ENCODE measurements at regions not wholly inside any gene's neighbourhood (a gene's known extent, or its start where the extent isn't known, plus 50 kb on each side); places are given as distances from the start of the nearest gene placed in this dataset.

DNA sequence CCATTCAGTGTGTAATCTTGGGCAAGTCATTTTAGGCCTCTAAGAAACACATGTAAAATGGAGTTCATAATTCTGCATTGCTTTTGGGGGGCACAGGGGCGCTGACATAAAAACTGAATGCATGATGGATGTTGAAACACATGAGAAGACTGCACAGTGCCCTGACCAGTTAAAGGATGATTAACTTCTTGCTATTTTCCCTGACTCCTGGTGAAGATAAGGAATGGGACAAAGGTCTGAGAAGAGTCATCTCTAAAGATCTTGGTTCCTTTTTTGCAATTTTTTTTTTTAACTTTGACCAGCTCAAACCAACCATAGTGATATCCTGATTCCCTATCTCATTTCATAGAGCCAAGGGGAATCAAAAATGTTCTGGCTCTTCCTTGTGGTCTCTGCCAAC lies 134.9 kb upstream of the TENM4 start:
- H3K4me3 ChIP-seq (ENCODE audit: control insufficient read depth, low read depth, low read length), result no peak overlapping the region
- TF ChIP-seq, protein P1, sequence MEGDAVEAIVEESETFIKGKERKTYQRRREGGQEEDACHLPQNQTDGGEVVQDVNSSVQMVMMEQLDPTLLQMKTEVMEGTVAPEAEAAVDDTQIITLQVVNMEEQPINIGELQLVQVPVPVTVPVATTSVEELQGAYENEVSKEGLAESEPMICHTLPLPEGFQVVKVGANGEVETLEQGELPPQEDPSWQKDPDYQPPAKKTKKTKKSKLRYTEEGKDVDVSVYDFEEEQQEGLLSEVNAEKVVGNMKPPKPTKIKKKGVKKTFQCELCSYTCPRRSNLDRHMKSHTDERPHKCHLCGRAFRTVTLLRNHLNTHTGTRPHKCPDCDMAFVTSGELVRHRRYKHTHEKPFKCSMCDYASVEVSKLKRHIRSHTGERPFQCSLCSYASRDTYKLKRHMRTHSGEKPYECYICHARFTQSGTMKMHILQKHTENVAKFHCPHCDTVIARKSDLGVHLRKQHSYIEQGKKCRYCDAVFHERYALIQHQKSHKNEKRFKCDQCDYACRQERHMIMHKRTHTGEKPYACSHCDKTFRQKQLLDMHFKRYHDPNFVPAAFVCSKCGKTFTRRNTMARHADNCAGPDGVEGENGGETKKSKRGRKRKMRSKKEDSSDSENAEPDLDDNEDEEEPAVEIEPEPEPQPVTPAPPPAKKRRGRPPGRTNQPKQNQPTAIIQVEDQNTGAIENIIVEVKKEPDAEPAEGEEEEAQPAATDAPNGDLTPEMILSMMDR (conservative IDR thresholded peaks at IDR 0.05; ENCODE audit: control insufficient read depth, insufficient read depth, low read depth, low read length), result no peak
- no peak for DNase-seq (ENCODE audit: low read depth)

GRCh38 chr11:79570104-79570503 lies 129.3 kb upstream of the TENM4 start:
- TF ChIP-seq, protein P1 (conservative IDR thresholded peaks at IDR 0.05; ENCODE audit: control insufficient read depth, insufficient read depth, low read depth, low read length), result no peak
- no peak for DNase-seq (ENCODE audit: low read depth)
- no peak overlapping the region for H3K4me3 ChIP-seq (ENCODE audit: control insufficient read depth, low read depth, low read length)

DNA sequence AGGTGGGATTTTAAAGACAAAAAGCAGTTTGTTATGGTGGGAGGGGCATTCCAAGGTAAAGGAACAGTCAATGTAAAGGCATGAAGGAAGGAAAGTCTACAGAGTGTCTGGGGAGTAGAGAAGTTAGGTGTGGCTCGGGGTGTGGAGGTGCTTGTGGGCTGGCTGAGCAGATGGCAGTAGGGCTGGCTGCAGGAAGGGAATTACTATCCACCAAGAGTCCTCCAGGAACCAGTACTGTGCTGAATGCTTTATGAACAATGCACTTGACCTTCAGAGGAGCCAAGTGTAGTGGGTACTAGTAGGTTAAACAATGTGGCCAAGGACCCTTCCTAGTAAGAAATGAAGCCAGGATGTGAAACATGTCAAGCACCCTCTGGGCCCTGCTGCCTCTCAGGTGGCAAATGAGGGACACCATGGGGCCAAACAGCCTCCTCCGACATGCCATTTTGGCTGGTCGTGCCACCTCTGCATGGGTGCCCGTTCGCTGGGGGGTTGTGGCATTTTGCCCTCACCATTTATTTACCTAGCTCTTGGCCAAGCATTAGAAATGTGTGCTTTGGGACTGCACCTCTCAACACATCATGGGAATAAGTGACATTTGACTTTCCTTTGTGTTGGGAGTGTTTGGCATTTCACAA lies 123.6 kb upstream of the TENM4 start:
- DNase-seq (ENCODE audit: low read depth), result no peak
- TF ChIP-seq, protein P1 (conservative IDR thresholded peaks at IDR 0.05; ENCODE audit: control insufficient read depth, insufficient read depth, low read depth, low read length), result no peak
- H3K4me3 ChIP-seq (ENCODE audit: control insufficient read depth, low read depth, low read length), result no peak overlapping the region

DNA sequence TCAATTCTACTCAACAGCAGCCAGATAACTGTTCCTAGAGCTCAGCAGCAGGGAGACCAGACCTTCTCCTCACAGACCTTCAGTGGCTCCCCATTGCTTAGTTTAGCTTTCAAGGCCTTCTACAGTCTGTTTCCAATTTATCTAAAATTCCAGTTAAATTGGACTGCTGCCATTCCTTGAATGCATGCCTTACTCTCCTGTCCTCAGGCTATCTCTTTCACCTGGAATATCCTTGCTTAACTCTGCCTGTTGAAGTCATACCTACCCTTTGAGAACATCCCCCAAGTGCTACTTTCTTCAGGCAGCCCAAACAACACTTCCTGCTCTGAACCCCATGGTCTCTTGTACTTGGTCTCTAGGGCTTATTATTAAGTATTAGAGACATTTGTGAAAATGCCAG lies 120.7 kb upstream of the TENM4 start:
- H3K4me3 ChIP-seq (ENCODE audit: control insufficient read depth, low read depth, low read length), result no peak overlapping the region
- no peak for DNase-seq (ENCODE audit: low read depth)
- TF ChIP-seq, protein P1 (conservative IDR thresholded peaks at IDR 0.05; ENCODE audit: control insufficient read depth, insufficient read depth, low read depth, low read length), result no peak

DNA sequence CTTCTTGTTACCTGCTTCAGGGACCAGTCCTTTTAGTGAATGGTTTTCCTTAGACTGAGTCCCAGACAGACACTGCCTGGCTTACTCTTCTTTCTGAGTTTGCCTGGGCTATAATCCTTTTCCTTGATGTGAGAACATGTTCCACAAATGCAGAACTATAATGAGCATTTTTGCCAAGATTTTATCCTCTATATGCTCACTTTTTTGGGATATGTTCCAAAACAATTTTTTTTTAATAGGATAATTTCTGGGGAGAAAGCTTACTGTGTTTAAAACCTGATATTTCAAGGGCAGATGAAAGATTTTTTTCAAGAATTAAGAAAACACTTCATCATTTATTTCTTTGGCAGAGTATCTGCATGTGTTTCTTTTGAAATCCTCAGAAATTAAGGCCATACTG lies 110.0 kb upstream of the TENM4 start:
- no peak for DNase-seq (ENCODE audit: low read depth)
- H3K4me3 ChIP-seq (ENCODE audit: control insufficient read depth, low read depth, low read length), result no peak overlapping the region
- TF ChIP-seq, protein P1 (conservative IDR thresholded peaks at IDR 0.05; ENCODE audit: control insufficient read depth, insufficient read depth, low read depth, low read length), result no peak

DNA sequence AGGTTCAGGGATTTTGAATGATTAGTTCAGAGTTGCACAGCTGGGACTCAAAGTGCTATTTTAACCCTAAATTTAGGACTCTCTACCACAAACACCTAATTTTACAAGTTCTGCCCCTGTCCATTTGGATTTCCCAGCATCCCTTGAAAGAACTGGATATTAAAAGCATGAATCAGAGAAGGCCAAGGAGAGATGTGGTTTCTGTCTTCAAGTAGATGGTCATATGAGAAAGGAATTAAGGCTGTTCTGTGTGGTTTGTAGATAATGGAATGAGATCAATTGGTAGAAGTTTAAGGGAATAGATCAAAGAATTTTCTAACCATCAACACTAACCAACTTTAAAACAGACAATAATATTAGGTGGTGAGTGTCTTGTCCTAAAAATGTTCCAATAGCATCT lies 106.4 kb upstream of the TENM4 start:
- H3K4me3 ChIP-seq (ENCODE audit: control insufficient read depth, low read depth, low read length), result no peak overlapping the region
- DNase-seq (ENCODE audit: low read depth), result peak; percentile 1
- TF ChIP-seq, protein P1 (conservative IDR thresholded peaks at IDR 0.05; ENCODE audit: control insufficient read depth, insufficient read depth, low read depth, low read length), result no peak

DNA sequence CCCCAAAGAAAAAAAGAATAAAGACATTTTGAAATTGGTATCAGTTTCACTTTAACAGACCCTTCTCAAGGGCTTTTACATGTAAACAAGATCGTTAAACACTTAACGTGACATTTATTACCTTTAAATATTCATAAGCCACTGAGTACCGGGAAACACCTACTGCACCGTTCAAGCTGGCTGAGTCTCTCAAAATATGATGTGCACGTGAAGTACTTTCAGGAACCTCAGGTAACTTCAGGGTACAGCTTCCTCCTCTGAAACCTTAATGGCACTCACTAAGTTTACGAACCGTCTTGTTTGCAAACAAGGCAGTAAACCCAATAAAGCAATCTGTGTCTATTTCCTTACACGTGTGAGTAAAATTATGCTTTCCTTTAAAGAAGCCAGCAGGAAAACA lies 105.5 kb upstream of the TENM4 start:
- no peak for DNase-seq (ENCODE audit: low read depth)
- TF ChIP-seq, protein P1 (conservative IDR thresholded peaks at IDR 0.05; ENCODE audit: control insufficient read depth, insufficient read depth, low read depth, low read length), result no peak
- H3K4me3 ChIP-seq (ENCODE audit: control insufficient read depth, low read depth, low read length), result no peak overlapping the region

All from fibroblast of mammary gland (primary cell).